ENCODE measurements at regions not wholly inside any gene's neighbourhood (a gene's known extent, or its start where the extent isn't known, plus 50 kb on each side); places are given as distances from the start of the nearest gene placed in this dataset.
"Not testable (repeated sequence)": the region's sequence is repeated elsewhere in the genome, so short reads cannot be mapped to it uniquely, and the experiment has no call there.

DNA sequence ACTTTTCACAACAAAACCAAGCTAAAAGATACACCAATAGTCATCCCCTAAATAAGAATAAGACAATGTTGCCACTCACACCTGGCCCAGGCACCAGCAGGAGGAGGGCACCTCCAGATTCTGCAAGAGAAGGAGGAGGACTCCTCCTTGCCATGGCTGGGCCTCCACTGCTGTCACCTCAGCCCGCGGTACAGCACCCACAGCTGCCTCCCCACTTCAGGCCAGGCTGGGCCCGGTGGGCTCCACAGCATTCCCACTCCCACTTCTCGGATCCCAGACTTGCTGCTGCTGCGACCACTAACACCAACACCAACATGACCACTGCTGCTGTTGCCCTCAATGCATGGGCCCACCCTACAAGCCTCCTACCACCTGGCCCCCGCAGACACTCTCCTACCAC, 95.3 kb upstream of the POTED start:
- not testable (repeated sequence) for H3K9me3 Mint-ChIP-seq, H3K27ac Mint-ChIP-seq, H3K36me3 Mint-ChIP-seq, H3K4me1 Mint-ChIP-seq, H3K4me3 Mint-ChIP-seq, H3K27me3 Mint-ChIP-seq

DNA sequence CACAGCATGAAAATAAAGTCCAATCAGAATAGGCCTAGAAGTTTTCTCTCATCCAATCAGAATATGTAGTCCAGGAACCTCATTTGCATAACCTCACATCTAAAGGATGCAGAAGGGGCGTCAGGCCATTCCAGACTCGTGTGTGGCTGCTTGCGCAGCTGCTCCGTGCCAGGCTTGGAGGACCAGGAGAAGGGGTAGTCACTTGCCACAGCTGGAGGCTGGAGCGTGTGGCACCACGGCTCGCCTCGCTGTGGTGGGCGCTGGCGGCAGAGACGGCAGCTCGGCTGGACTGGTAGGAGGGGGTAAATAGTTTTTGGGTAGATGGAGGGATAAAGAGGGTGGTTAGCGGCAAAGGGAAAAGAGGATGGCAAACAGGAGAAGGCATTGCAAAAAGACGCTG, 93.6 kb upstream of the POTED start:
- not testable (repeated sequence) for H3K4me1 Mint-ChIP-seq, H3K27ac Mint-ChIP-seq, H3K4me3 Mint-ChIP-seq, H3K36me3 Mint-ChIP-seq, H3K9me3 Mint-ChIP-seq, H3K27me3 Mint-ChIP-seq

DNA sequence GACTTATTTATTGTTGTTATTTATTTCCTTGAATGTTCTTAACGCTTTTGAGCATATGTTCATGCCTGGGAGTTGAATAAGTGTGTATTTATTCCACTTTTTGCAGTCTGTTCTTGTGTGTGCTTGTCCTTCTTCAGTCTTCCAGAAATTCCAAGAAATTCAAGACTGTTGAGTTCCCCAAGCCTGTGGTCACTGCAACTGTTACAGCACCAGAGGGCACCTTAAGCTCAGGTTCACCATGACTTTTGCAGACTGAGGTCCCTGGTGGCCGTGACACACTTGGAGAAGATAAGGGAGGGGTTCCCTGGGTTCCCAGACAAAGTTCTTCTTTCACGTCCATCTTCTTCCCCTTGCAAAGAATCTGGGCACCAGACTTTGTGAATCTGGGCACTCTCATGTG, 89.6 kb upstream of the POTED start:
- not testable (repeated sequence) for H3K27me3 Mint-ChIP-seq, H3K36me3 Mint-ChIP-seq, H3K9me3 Mint-ChIP-seq, H3K4me1 Mint-ChIP-seq, H3K4me3 Mint-ChIP-seq, H3K27ac Mint-ChIP-seq

DNA sequence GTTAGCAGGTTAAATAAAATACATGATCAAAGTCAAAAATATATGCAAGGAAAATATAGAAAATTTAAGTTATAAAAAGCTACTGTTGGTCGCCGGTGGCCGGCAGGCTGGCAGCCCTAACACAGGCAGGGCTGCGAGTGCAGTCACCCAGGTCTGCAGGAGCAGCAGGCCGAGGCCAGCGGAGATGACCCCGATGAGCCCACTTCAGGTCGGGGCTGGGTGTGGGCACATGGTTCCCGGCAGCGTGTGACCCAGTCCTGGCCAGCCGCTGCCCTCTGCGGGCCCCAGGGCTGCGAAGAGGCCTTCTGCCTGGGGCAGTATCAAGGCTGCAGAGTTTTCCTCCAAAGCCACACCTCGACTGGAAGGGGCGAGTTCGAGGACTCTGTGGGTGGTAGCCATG, 84.6 kb upstream of the POTED start:
- not testable (repeated sequence) for H3K4me3 Mint-ChIP-seq, H3K27ac Mint-ChIP-seq, H3K4me1 Mint-ChIP-seq, H3K27me3 Mint-ChIP-seq, H3K9me3 Mint-ChIP-seq, H3K36me3 Mint-ChIP-seq

DNA sequence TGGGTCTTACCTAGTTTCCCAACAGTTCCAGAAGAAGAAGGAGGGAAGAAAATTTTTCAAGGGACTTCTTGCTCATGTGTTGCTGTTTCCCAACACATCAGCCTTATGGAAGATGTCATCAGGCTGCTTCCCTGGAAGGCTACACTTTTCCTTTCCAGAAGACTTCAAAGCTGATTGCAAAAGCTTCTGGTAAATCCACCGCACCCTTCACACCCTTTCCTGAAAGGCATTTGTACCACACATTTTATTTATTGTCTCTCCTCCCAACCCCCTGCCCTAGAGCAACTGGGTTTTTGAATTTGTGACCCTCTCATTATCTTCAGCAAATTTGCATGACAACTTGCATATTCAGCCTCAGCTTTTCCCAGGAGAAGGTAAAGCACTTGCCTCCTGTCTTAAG, 80.5 kb upstream of the POTED start:
- H3K4me3 Mint-ChIP-seq, H3K4me1 Mint-ChIP-seq, H3K27ac Mint-ChIP-seq, H3K9me3 Mint-ChIP-seq, H3K27me3 Mint-ChIP-seq, H3K36me3 Mint-ChIP-seq: not testable (repeated sequence)

DNA sequence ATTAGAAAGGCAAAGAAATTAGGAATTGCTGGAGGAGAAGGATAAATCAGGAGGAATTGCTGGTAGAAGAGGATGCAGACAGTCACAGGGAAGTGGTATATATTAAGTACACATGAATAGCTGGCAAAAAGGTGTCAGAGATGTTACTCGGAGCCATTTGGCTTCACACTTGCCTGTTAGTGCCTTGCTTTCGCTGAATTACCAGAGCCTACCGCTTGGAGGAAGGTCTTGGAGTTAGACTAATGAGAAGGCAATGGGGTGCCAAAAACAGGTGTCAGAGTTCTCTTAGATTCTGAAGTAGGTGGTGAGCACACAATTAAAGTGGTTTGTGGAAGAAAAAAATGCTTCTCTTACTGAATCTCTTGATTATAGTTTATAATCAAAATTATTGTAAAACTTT, 79.9 kb upstream of the POTED start:
- not testable (repeated sequence) for H3K4me1 Mint-ChIP-seq, H3K4me3 Mint-ChIP-seq, H3K27me3 Mint-ChIP-seq, H3K27ac Mint-ChIP-seq, H3K9me3 Mint-ChIP-seq, H3K36me3 Mint-ChIP-seq

DNA sequence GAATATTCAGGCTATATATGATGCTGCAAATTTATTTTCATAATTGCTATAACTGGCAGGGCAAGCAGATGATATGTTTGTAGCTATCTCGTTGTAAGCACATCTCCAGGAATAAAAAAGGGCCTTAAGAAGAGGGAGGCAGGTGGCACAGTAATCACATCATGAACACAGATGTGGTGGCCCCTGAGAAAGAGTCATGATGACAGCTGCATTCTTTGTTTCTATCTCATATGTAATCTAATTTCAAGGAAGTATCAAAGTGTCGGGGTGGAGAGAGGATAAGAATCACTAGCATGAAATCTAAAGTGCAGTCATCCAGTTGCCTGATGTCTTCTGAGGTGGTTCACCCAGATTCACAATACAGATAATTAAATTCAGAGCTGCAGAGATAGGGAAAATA, 78.9 kb upstream of the POTED start:
- not testable (repeated sequence) for H3K4me1 Mint-ChIP-seq, H3K27ac Mint-ChIP-seq, H3K4me3 Mint-ChIP-seq

DNA sequence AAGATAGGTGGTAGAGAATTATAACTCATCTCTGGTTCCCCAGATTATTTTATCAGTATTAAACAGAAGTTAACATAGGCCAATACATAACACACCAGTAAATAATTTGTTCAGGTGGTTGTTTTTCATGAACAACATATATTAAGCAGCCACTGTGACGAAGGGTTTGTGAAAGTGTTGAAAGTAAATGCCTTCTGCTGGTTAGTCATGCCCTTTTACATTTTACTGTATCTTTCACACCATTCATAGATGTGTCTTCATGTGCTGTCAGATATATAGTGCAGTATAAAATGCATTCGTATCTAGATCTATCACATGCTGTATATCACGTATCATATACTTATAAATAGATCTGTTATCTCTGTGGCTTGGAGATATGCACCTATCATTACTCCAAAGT, 66.1 kb upstream of the POTED start:
- H3K4me3 Mint-ChIP-seq = not testable (repeated sequence)
- H3K4me1 Mint-ChIP-seq = peaks cover 24% of the 10 kb centered on the region

More for the DNA sequence above, 78.9 kb upstream of the POTED start:
- H3K27me3 Mint-ChIP-seq, H3K9me3 Mint-ChIP-seq, H3K36me3 Mint-ChIP-seq: not testable (repeated sequence)

DNA sequence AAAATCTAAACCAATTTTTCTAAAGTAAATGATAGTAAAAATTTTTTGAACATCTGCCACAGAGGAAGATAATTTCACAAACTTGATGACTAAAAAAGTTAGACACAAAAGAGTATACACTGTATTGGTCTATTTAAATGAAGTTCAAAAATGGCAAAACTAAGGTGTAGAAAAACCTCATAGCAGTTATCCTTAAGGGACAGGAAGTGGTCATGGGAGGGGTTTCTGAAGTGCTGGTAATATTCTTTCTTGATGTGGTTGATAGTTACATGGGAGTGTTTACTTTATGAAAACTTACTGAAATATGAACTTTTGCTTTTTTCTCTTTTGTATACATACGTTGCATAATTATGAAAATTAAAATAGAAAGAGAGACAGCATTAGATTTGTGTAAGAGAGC, 64.1 kb upstream of the POTED start:
- not testable (repeated sequence) for H3K27me3 Mint-ChIP-seq, H3K9me3 Mint-ChIP-seq, H3K36me3 Mint-ChIP-seq, H3K27ac Mint-ChIP-seq
- peak overlapping the region; percentile 30 for H3K4me3 Mint-ChIP-seq
- peaks cover 27% of the 10 kb centered on the region for H3K4me1 Mint-ChIP-seq

More for the DNA sequence above, 66.1 kb upstream of the POTED start:
- not testable (repeated sequence) for H3K27ac Mint-ChIP-seq, H3K27me3 Mint-ChIP-seq, H3K9me3 Mint-ChIP-seq, H3K36me3 Mint-ChIP-seq

Measured in activated naive CD4-positive, alpha-beta T cell treated with anti-CD3 and anti-CD28 coated beads, Interleukin-2, amount 50 U/mL, for 24 hours (primary cell).